ENCODE measurements at regions not wholly inside any gene's neighbourhood (a gene's known extent, or its start where the extent isn't known, plus 50 kb on each side); places are given as distances from the start of the nearest gene placed in this dataset.
"Not testable (repeated sequence)": the region's sequence is repeated elsewhere in the genome, so short reads cannot be mapped to it uniquely, and the experiment has no call there.

GRCh38 chr7:101679653-101680173 is 50.6 kb upstream of the MYL10 start:
- H3K9me3 ChIP-seq; H3K4me3 ChIP-seq; H3K36me3 ChIP-seq; DNase-seq (ENCODE audit: low spot score); H3K27me3 ChIP-seq; H3K27ac ChIP-seq: not testable (repeated sequence)
- peaks cover 0 to 11% of the 10 kb centered on the region in 2 donors for H3K4me1 ChIP-seq

- H3K9me3 ChIP-seq = no peaks in the 10 kb centered on the region
- no peak for TF ChIP-seq CTCF (IDR thresholded peaks at IDR 0.05)
- H3K27me3 ChIP-seq = no peaks in the 10 kb centered on the region
- H3K36me3 ChIP-seq = no peaks in the 10 kb centered on the region
- no peak overlapping the region for H3K27ac ChIP-seq
- no peak for DNase-seq (ENCODE audit: low spot score)
- no peak overlapping the region for H3K4me3 ChIP-seq
- H3K4me1 ChIP-seq = peaks cover 0 to 11% of the 10 kb centered on the region in 2 donors
Observed at GRCh38 chr7:101680406-101681145, 51.5 kb upstream of the MYL10 start.

- Histone ChIP-seq H3K4me3 (no peak overlapping the region), H3K27ac (peak overlapping the region in 1 of 2 donors; percentile 6), H3K4me1 (peaks cover 0 to 11% of the 10 kb centered on the region in 2 donors), H3K36me3 (no peaks in the 10 kb centered on the region), H3K27me3 (no peaks in the 10 kb centered on the region), H3K9me3 (no peaks in the 10 kb centered on the region)
- peak; percentile 74 for DNase-seq (ENCODE audit: low spot score)
- no peak for TF ChIP-seq CTCF (IDR thresholded peaks at IDR 0.05)
Observed at GRCh38 chr7:101681170-101682007, 52.3 kb upstream of the MYL10 start.

GRCh38 chr7:101684983-101685330 is 55.9 kb upstream of the MYL10 start:
- TF ChIP-seq CTCF (IDR thresholded peaks at IDR 0.05) = no peak
- Histone ChIP-seq H3K36me3 (no peaks in the 10 kb centered on the region), H3K4me3 (no peak overlapping the region), H3K4me1 (peaks cover 0 to 23% of the 10 kb centered on the region in 2 donors), H3K9me3 (no peaks in the 10 kb centered on the region), H3K27ac (no peak overlapping the region), H3K27me3 (no peaks in the 10 kb centered on the region)
- no peak for DNase-seq (ENCODE audit: low spot score)

- Histone ChIP-seq H3K27ac (no peak overlapping the region), H3K4me3 (no peak overlapping the region), H3K36me3 (no peaks in the 10 kb centered on the region), H3K9me3 (no peaks in the 10 kb centered on the region), H3K27me3 (no peaks in the 10 kb centered on the region), H3K4me1 (peaks cover 0 to 20% of the 10 kb centered on the region in 2 donors)
- no peak for TF ChIP-seq CTCF (IDR thresholded peaks at IDR 0.05)
- DNase-seq (ENCODE audit: low spot score) = no peak
Observed at GRCh38 chr7:101686030-101686429, 56.9 kb upstream of the MYL10 start.

GRCh38 chr7:101687081-101687480 is 58.0 kb upstream of the MYL10 start:
- no peak overlapping the region for H3K4me3 ChIP-seq
- H3K36me3 ChIP-seq = no peaks in the 10 kb centered on the region
- H3K9me3 ChIP-seq = no peaks in the 10 kb centered on the region
- H3K27me3 ChIP-seq = no peaks in the 10 kb centered on the region
- no peak for DNase-seq (ENCODE audit: low spot score)
- no peak overlapping the region for H3K27ac ChIP-seq
- H3K4me1 ChIP-seq = peaks cover 0 to 12% of the 10 kb centered on the region in 2 donors
- TF ChIP-seq CTCF (IDR thresholded peaks at IDR 0.05) = no peak
